Stimulated activated naive B cell treated with anti-CD40 and anti-IgM and Interleukin-4, amounts not matched to agents 10 μg/mL and 1 μg/mL and 100 μg/mL, for 72 hours (primary cell): ENCODE measurements at regions not wholly inside any gene's neighbourhood (a gene's known extent, or its start where the extent isn't known, plus 50 kb on each side); places are given as distances from the start of the nearest gene placed in this dataset.

Source experiments
- ATAC-seq, 2 donors: fragments of 150-1000 bp; cut with Tn5 transposase; replicated peaks; 2 replicates each; pipeline ENCODE4 v1.10.0; 2021; ENCODE audit warnings: moderate library complexity in 1 of 2
- DNase-seq: peaks from one replicate; pipeline ENCODE4 v3.0.0; 2021
- H3K27ac Mint-ChIP-seq: one replicate; pipeline ENCODE4 v1.8.0; 2022; ENCODE audit warnings: mild to moderate bottlenecking, mixed read lengths
- H3K27me3 Mint-ChIP-seq, 2 donors: one replicate each; pipeline ENCODE4 v1.8.0; 2022; ENCODE audit warnings: mixed read lengths in 2 of 2
- H3K36me3 Mint-ChIP-seq, 2 donors: one replicate each; pipeline ENCODE4 v1.8.0; 2022; ENCODE audit warnings: mixed read lengths in 2 of 2, mild to moderate bottlenecking in 1 of 2
- H3K4me1 Mint-ChIP-seq, 2 donors: one replicate each; pipeline ENCODE4 v1.8.0; 2022; ENCODE audit warnings: mixed read lengths in 2 of 2, mild to moderate bottlenecking in 1 of 2
- H3K4me3 Mint-ChIP-seq, 2 donors: one replicate each; pipeline ENCODE4 v1.8.0; 2022; ENCODE audit warnings: mild to moderate bottlenecking in 2 of 2, mixed read lengths in 2 of 2, moderate library complexity in 1 of 2
- H3K9me3 Mint-ChIP-seq, 2 donors: one replicate each; pipeline ENCODE4 v1.8.0; 2022; ENCODE audit warnings: mixed read lengths in 2 of 2, mild to moderate bottlenecking in 1 of 2

GRCh38 chr2:111702804-111703196 lies 181.2 kb downstream of the ANAPC1 start:
- H3K27me3 Mint-ChIP-seq = peaks cover 4 to 5% of the 10 kb centered on the region in 2 donors
- H3K36me3 Mint-ChIP-seq = peaks cover 6 to 8% of the 10 kb centered on the region in 2 donors
- H3K4me1 Mint-ChIP-seq = peaks cover 49 to 84% of the 10 kb centered on the region in 2 donors
- peak overlapping the region; percentile 76 for H3K27ac Mint-ChIP-seq
- no peaks in the 10 kb centered on the region for H3K9me3 Mint-ChIP-seq
- DNase-seq (no peak), ATAC-seq (no peak)
- H3K4me3 Mint-ChIP-seq = peak overlapping the region; percentile 33 to 46

- Mint-ChIP-seq H3K4me3 (peak overlapping the region in 1 of 2 donors; percentile 22), H3K36me3 (peaks cover 6 to 8% of the 10 kb centered on the region in 2 donors), H3K4me1 (peaks cover 49 to 79% of the 10 kb centered on the region in 2 donors), H3K27me3 (peaks cover 4% of the 10 kb centered on the region in 2 donors), H3K9me3 (no peaks in the 10 kb centered on the region), H3K27ac (peak overlapping the region; percentile 76)
- DNase-seq (no peak), ATAC-seq (no peak)
Measured at GRCh38 chr2:111703759-111704158, 180.2 kb downstream of the ANAPC1 start.

- DNase-seq = no peak
- Mint-ChIP-seq H3K27ac (peak overlapping the region; percentile 47), H3K27me3 (no peaks in the 10 kb centered on the region), H3K4me1 (peaks cover 44 to 74% of the 10 kb centered on the region in 2 donors), H3K9me3 (no peaks in the 10 kb centered on the region), H3K36me3 (peaks cover 6 to 8% of the 10 kb centered on the region in 2 donors), H3K4me3 (no peak overlapping the region)
- no peak for ATAC-seq
Measured at GRCh38 chr2:111704246-111704645, 179.7 kb downstream of the ANAPC1 start.

- H3K9me3 Mint-ChIP-seq = no peaks in the 10 kb centered on the region
- ATAC-seq (peak; percentile 63 to 66), DNase-seq (peak; percentile 67)
- peaks cover 44 to 76% of the 10 kb centered on the region in 2 donors for H3K4me1 Mint-ChIP-seq
- H3K27me3 Mint-ChIP-seq = no peaks in the 10 kb centered on the region
- H3K4me3 Mint-ChIP-seq = peak overlapping the region; percentile 43 to 63
- peak overlapping the region; percentile 98 for H3K27ac Mint-ChIP-seq
- peaks cover 6 to 8% of the 10 kb centered on the region in 2 donors for H3K36me3 Mint-ChIP-seq
Measured at GRCh38 chr2:111705239-111705638, 178.8 kb downstream of the ANAPC1 start.

GRCh38 chr2:111705711-111706336 lies 178.2 kb downstream of the ANAPC1 start:
- Mint-ChIP-seq H3K9me3 (no peaks in the 10 kb centered on the region), H3K4me1 (peaks cover 44 to 80% of the 10 kb centered on the region in 2 donors), H3K27me3 (no peaks in the 10 kb centered on the region), H3K4me3 (peak overlapping the region; percentile 43 to 63), H3K27ac (peak overlapping the region; percentile 98), H3K36me3 (peaks cover 6 to 8% of the 10 kb centered on the region in 2 donors)
- ATAC-seq (peak; percentile 89 to 92), DNase-seq (peak; percentile 83)

- Mint-ChIP-seq H3K27me3 (no peaks in the 10 kb centered on the region), H3K4me1 (peaks cover 42 to 80% of the 10 kb centered on the region in 2 donors), H3K4me3 (no peak overlapping the region), H3K27ac (peak overlapping the region; percentile 98), H3K36me3 (peaks cover under 1 to 2% of the 10 kb centered on the region in 2 donors), H3K9me3 (no peaks in the 10 kb centered on the region)
- ATAC-seq (peak; percentile 22 to 24), DNase-seq (peak; percentile 27)
Measured at GRCh38 chr2:111706481-111707001, 177.5 kb downstream of the ANAPC1 start.

GRCh38 chr2:111707700-111708099 lies 176.3 kb downstream of the ANAPC1 start:
- ATAC-seq = no peak
- Mint-ChIP-seq H3K36me3 (peaks cover 0 to 2% of the 10 kb centered on the region in 2 donors), H3K27ac (peak overlapping the region; percentile 62), H3K4me3 (no peak overlapping the region), H3K27me3 (no peaks in the 10 kb centered on the region), H3K4me1 (peaks cover 31 to 68% of the 10 kb centered on the region in 2 donors), H3K9me3 (peaks cover 0 to 3% of the 10 kb centered on the region in 2 donors)
- no peak for DNase-seq

GRCh38 chr2:111708476-111709180 lies 175.4 kb downstream of the ANAPC1 start:
- peaks cover 0 to 3% of the 10 kb centered on the region in 2 donors for H3K9me3 Mint-ChIP-seq
- no peaks in the 10 kb centered on the region for H3K27me3 Mint-ChIP-seq
- H3K36me3 Mint-ChIP-seq = peaks cover 0 to 2% of the 10 kb centered on the region in 2 donors
- no peak for DNase-seq
- no peak overlapping the region for H3K4me3 Mint-ChIP-seq
- no peak for ATAC-seq
- H3K27ac Mint-ChIP-seq = peak overlapping the region; percentile 77
- H3K4me1 Mint-ChIP-seq = peaks cover 26 to 59% of the 10 kb centered on the region in 2 donors

GRCh38 chr2:111709321-111709720 lies 174.7 kb downstream of the ANAPC1 start:
- H3K9me3 Mint-ChIP-seq = peaks cover 0 to 3% of the 10 kb centered on the region in 2 donors

GRCh38 chr2:111710085-111710484 lies 173.9 kb downstream of the ANAPC1 start:
- no peaks in the 10 kb centered on the region for H3K27me3 Mint-ChIP-seq
- peaks cover 22 to 44% of the 10 kb centered on the region in 2 donors for H3K4me1 Mint-ChIP-seq
- H3K36me3 Mint-ChIP-seq = peaks cover 0 to 2% of the 10 kb centered on the region in 2 donors
- no peak overlapping the region for H3K27ac Mint-ChIP-seq
- no peak for DNase-seq
- H3K4me3 Mint-ChIP-seq = no peak overlapping the region
- peaks cover 0 to 3% of the 10 kb centered on the region in 2 donors for H3K9me3 Mint-ChIP-seq
- ATAC-seq = no peak

More at GRCh38 chr2:111709321-111709720, 174.7 kb downstream of the ANAPC1 start:
- H3K36me3 Mint-ChIP-seq = peaks cover 0 to 2% of the 10 kb centered on the region in 2 donors
- no peak overlapping the region for H3K4me3 Mint-ChIP-seq
- H3K4me1 Mint-ChIP-seq = peaks cover 23 to 52% of the 10 kb centered on the region in 2 donors
- no peak for ATAC-seq
- DNase-seq = no peak
- no peaks in the 10 kb centered on the region for H3K27me3 Mint-ChIP-seq
- H3K27ac Mint-ChIP-seq = no peak overlapping the region

GRCh38 chr2:111710613-111711012 lies 173.4 kb downstream of the ANAPC1 start:
- H3K36me3 Mint-ChIP-seq = peaks cover 0 to 2% of the 10 kb centered on the region in 2 donors
- no peak for ATAC-seq

GRCh38 chr2:111711270-111711669 lies 172.7 kb downstream of the ANAPC1 start:
- H3K4me1 Mint-ChIP-seq = peaks cover 13 to 33% of the 10 kb centered on the region in 2 donors
- no peak for DNase-seq
- H3K27me3 Mint-ChIP-seq = no peaks in the 10 kb centered on the region
- H3K4me3 Mint-ChIP-seq = no peak overlapping the region
- peaks cover 0 to 3% of the 10 kb centered on the region in 2 donors for H3K9me3 Mint-ChIP-seq
- no peak overlapping the region for H3K27ac Mint-ChIP-seq
- peaks cover 0 to 2% of the 10 kb centered on the region in 2 donors for H3K36me3 Mint-ChIP-seq
- ATAC-seq = no peak

More at GRCh38 chr2:111710613-111711012, 173.4 kb downstream of the ANAPC1 start:
- peaks cover 17 to 39% of the 10 kb centered on the region in 2 donors for H3K4me1 Mint-ChIP-seq
- no peak overlapping the region for H3K27ac Mint-ChIP-seq
- H3K4me3 Mint-ChIP-seq = no peak overlapping the region
- no peak for DNase-seq
- no peaks in the 10 kb centered on the region for H3K27me3 Mint-ChIP-seq
- H3K9me3 Mint-ChIP-seq = peaks cover 0 to 3% of the 10 kb centered on the region in 2 donors

GRCh38 chr2:111712361-111712760 lies 171.6 kb downstream of the ANAPC1 start:
- peaks cover 0 to 3% of the 10 kb centered on the region in 2 donors for H3K9me3 Mint-ChIP-seq
- H3K4me3 Mint-ChIP-seq = no peak overlapping the region
- no peaks in the 10 kb centered on the region for H3K36me3 Mint-ChIP-seq
- H3K27me3 Mint-ChIP-seq = no peaks in the 10 kb centered on the region
- DNase-seq (no peak), ATAC-seq (no peak)
- H3K27ac Mint-ChIP-seq = no peak overlapping the region
- H3K4me1 Mint-ChIP-seq = peaks cover 6 to 22% of the 10 kb centered on the region in 2 donors

- Mint-ChIP-seq H3K36me3 (no peaks in the 10 kb centered on the region), H3K9me3 (peaks cover 0 to 3% of the 10 kb centered on the region in 2 donors), H3K27ac (no peak overlapping the region), H3K27me3 (no peaks in the 10 kb centered on the region), H3K4me1 (peaks cover 6 to 17% of the 10 kb centered on the region in 2 donors), H3K4me3 (no peak overlapping the region)
- ATAC-seq (no peak), DNase-seq (no peak)
Measured at GRCh38 chr2:111712940-111713515, 171.0 kb downstream of the ANAPC1 start.
